Esophagus (tissue), 2 donors: ENCODE measurements at regions not wholly inside any gene's neighbourhood (a gene's known extent, or its start where the extent isn't known, plus 50 kb on each side); places are given as distances from the start of the nearest gene placed in this dataset.

Experiments used
- H3K27ac ChIP-seq, 2 donors: one replicate each; pipeline ENCODE4 v1.5.1; 2013; ENCODE audit warnings: low read depth in 2 of 2, mild to moderate bottlenecking in 2 of 2, inconsistent platforms in 1 of 2, low read length in 1 of 2, moderate library complexity in 1 of 2
- H3K27me3 ChIP-seq, 2 donors: one replicate each; pipeline ENCODE4 v1.6.1; 2013; ENCODE audit warnings: low read length in 2 of 2, control low read depth in 1 of 2, mild to moderate bottlenecking in 1 of 2; ENCODE audit not compliant: insufficient read depth in 2 of 2, control insufficient read depth in 1 of 2
- H3K36me3 ChIP-seq, 2 donors: one replicate each; pipeline ENCODE4 v1.6.1; 2013; ENCODE audit warnings: low read length in 1 of 2; ENCODE audit not compliant: control insufficient read depth in 2 of 2, insufficient read depth in 2 of 2
- H3K4me1 ChIP-seq, 2 donors: one replicate each; pipeline ENCODE4 v1.6.1; 2013; ENCODE audit warnings: low read length in 1 of 2; ENCODE audit not compliant: control insufficient read depth in 2 of 2, insufficient read depth in 2 of 2
- H3K4me3 ChIP-seq, 2 donors: one replicate each; pipeline ENCODE4 v1.5.1; 2013; ENCODE audit warnings: low read length in 2 of 2, mild to moderate bottlenecking in 2 of 2, low read depth in 1 of 2, moderate library complexity in 1 of 2
- H3K9me3 ChIP-seq, 2 donors: one replicate each; pipeline ENCODE4 v1.6.1; 2013; ENCODE audit warnings: mild to moderate bottlenecking in 2 of 2, low read depth in 1 of 2, low read length in 1 of 2, moderate library complexity in 1 of 2; ENCODE audit not compliant: control insufficient read depth in 2 of 2, insufficient read depth in 1 of 2
- WGBS, 2 donors: extraction: QIAGEN DNeasy Blood & Tissue Kit; methylation state at CpG; one replicate each; pipeline ENCODE4 v1.1.7; 2013; 5-methylcytosine and 5-hydroxymethylcytosine counted together
- donor health status: healthy with polysubstance abuse.
- donor health status: Bipolar disorder and iron deficiency.

DNA sequence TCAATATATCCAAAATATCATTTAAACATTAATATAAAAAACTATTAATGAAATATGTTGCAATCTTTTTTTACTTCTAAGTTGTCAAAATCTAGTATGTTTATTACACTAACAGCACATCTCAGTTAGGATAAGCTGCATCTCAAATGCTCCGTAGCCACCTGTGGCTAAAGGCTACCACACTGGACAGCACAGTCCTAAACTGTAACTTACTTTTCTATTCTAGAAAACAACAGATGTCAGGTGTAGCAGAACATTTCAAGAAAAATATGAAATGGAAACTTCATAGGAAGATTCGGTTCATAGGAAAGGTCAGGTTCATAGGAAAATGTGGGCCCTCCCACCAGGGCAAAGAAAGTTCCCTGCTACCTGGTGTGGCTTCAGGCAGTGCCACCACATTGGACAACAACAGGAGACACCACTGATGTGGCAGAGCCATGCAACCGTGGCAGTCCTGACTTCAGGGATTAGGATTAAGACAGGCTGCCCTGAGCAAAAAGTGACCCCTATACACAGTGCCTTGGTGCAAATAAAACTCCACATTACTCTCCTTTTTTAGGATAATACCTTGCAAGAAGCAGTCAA lies 197.8 kb upstream of the NR4A3 start:
- no peak overlapping the region for H3K27ac ChIP-seq
- no peaks in the 10 kb centered on the region for H3K4me1 ChIP-seq
- H3K9me3 ChIP-seq, result no peaks in the 10 kb centered on the region
- no peaks in the 10 kb centered on the region for H3K27me3 ChIP-seq
- no peaks in the 10 kb centered on the region for H3K36me3 ChIP-seq
- WGBS, 2 donors, result 82 to 94% methylated on average over 3 of the region's 3 CpGs
- H3K4me3 ChIP-seq, result no peak overlapping the region

DNA sequence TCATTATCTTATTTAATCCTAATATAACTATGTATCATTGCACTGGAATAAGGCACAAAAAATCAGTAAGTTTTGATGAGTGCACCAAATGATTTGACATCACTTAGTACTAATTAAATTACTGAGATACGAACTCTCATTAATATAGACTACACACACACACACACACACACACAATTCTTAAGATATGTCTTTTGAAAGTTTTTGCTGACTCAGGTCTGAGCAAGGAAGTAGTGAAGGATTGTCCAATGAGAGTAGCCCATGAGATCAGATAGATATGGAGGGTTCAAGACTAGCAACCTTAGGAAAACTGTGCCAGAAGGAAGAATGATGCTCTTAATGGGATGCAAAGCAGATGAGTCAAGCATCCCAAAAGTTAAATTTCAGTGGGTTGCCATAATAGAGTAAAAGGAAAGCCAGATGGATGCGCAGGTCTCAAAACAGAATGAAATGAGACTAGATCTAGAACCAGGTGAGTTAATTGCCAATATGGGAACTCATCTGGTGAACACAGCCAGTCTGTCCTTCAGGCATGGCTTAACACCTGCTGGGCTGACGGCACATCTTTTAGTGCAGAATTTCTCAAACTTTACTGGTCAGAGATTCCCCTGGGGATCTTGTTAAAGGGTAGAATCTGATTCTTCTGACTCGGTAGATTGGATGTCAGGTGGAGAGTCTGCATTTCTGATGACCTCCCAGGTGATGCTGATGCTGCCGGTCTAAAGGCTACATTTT lies 197.0 kb upstream of the NR4A3 start:
- Histone ChIP-seq H3K4me1 (no peaks in the 10 kb centered on the region), H3K4me3 (no peak overlapping the region), H3K36me3 (no peaks in the 10 kb centered on the region), H3K27ac (no peak overlapping the region), H3K9me3 (no peaks in the 10 kb centered on the region), H3K27me3 (no peaks in the 10 kb centered on the region)
- 94 to 95% methylated on average over 5 of the region's 5 CpGs for WGBS, 2 donors

DNA sequence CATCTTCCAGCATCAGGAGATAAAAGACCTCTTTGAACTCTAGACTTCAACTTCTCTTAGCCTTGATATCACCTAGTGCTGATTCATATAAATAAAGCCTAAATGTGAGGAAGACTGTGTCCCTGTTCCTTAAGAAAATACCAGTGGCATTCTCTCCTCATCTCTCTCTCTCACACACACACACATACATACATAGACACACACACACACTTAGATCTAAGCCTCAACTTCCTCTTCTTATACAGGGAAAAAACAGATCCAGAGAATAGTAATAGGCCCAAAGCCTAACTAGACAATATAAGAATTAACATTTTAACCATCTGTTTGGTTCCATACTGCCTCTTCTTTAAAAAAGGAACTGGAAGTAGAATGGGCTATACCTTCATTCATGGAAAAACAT lies 195.3 kb upstream of the NR4A3 start:
- Histone ChIP-seq H3K27me3 (no peaks in the 10 kb centered on the region), H3K4me1 (no peaks in the 10 kb centered on the region), H3K27ac (no peak overlapping the region), H3K36me3 (no peaks in the 10 kb centered on the region), H3K4me3 (no peak overlapping the region), H3K9me3 (no peaks in the 10 kb centered on the region)

- Histone ChIP-seq H3K36me3 (no peaks in the 10 kb centered on the region), H3K4me1 (no peaks in the 10 kb centered on the region), H3K27me3 (no peaks in the 10 kb centered on the region), H3K9me3 (no peaks in the 10 kb centered on the region), H3K4me3 (no peak overlapping the region), H3K27ac (no peak overlapping the region)
Observed at GRCh38 chr9:99628285-99628684, 193.4 kb upstream of the NR4A3 start.

DNA sequence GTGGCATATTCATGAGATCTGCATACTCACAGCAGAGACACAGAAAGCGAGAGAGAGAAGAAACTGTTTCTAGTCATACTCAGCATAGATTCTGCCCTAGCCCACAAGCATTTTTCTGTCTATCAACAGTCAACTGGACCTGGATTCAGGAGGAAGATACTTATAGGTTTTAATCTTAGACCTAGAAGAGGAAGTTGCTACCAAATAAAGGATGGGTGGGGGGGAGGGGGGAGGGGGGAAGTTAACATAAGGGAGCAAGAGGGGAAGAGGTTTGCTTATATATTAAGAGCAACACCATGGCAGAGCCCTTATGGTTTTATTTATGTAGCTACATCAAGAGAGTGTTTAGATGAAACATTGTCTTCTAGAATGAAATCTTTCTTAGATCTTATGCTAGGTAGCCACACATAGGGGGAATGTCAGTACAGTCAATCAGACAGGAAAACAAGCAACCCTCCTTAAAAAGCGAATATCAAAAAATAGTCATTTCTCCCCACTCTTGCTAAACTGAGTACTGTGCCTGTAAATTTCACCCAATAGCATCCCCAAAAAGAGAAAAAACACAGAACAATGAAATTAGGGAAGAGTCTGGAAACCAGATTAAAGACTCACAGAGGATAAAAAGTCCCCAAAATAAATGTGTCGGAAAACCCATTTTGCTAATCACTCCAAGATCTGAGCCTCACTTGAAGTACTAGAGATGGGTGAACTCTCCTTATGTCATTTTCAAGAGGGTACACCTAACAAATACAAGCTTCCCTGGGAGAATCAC lies 192.7 kb upstream of the NR4A3 start:
- no peaks in the 10 kb centered on the region for H3K9me3 ChIP-seq
- no peaks in the 10 kb centered on the region for H3K4me1 ChIP-seq
- H3K4me3 ChIP-seq, result no peak overlapping the region
- WGBS, 2 donors, result 94 to 99% methylated on average over 3 of the region's 3 CpGs
- no peak overlapping the region for H3K27ac ChIP-seq
- H3K27me3 ChIP-seq, result no peaks in the 10 kb centered on the region
- H3K36me3 ChIP-seq, result no peaks in the 10 kb centered on the region

DNA sequence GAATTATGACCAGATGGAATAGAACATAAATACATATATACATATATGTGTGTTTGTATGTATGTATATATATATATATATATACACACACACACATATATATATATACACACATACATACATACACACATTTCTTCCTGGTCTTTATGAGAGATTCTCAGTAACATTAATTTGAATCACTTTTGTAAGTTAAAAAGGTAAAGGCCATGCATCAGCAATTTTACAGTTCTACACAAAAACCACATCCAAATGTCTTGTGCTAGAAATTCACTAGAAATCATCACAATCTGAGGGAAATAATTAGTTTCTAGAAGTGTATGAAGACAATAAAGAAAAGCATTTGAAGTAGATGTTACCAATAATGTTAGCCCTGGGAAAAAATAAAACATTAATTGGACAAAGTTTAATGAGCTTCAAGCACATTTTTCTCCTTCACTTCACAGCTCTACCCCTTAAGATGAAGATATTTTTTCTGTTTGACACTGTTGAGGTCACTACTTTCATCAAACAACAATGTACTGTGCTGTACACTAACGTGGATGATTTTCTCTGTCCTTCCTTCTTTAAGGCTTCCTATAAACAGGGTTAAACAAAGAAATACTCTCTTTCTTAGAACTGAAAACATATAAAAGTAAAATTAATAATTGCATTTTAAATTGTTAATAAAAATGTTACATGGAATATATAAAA lies 189.2 kb upstream of the NR4A3 start:
- 57 to 62% methylated on average over 1 of the region's 1 CpG for WGBS, 2 donors
- Histone ChIP-seq H3K4me3 (no peak overlapping the region), H3K27ac (no peak overlapping the region), H3K27me3 (no peaks in the 10 kb centered on the region), H3K9me3 (no peaks in the 10 kb centered on the region), H3K36me3 (no peaks in the 10 kb centered on the region), H3K4me1 (no peaks in the 10 kb centered on the region)

GRCh38 chr9:99633265-99633664 lies 188.4 kb upstream of the NR4A3 start:
- Histone ChIP-seq H3K9me3 (no peaks in the 10 kb centered on the region), H3K4me1 (no peaks in the 10 kb centered on the region), H3K27ac (no peak overlapping the region), H3K27me3 (no peaks in the 10 kb centered on the region), H3K36me3 (no peaks in the 10 kb centered on the region), H3K4me3 (no peak overlapping the region)

GRCh38 chr9:99634186-99634585 lies 187.5 kb upstream of the NR4A3 start:
- 84 to 89% methylated on average over 3 of the region's 3 CpGs for WGBS, 2 donors
- no peaks in the 10 kb centered on the region for H3K9me3 ChIP-seq
- no peak overlapping the region for H3K4me3 ChIP-seq
- H3K27ac ChIP-seq, result no peak overlapping the region
- H3K36me3 ChIP-seq, result no peaks in the 10 kb centered on the region
- no peaks in the 10 kb centered on the region for H3K4me1 ChIP-seq
- H3K27me3 ChIP-seq, result no peaks in the 10 kb centered on the region

DNA sequence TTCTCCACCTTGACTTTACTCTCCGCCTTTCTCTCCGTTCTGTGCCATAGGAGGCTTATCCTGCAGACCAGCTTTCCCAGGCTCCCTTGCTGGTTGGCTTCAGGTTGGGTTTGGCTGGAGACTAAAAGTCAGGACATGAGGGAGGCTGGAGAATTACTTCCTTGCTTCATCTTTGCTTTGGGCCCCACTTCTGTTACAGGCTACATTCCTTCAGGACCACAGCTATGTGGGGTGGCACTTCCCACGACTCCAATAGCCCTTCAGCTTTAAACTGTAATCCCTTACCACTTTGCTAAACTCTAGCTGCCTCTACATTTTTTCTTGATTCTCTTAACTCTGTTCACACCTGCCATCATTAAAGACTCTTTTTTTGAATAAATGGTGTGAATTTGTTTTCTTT lies 186.7 kb upstream of the NR4A3 start:
- Histone ChIP-seq H3K9me3 (no peaks in the 10 kb centered on the region), H3K36me3 (no peaks in the 10 kb centered on the region), H3K4me1 (no peaks in the 10 kb centered on the region), H3K27me3 (no peaks in the 10 kb centered on the region), H3K27ac (no peak overlapping the region), H3K4me3 (no peak overlapping the region)
- 88 to 90% methylated on average over 3 of the region's 3 CpGs for WGBS, 2 donors
